H9 (cell line): ENCODE measurements at regions not wholly inside any gene's neighbourhood (a gene's known extent, or its start where the extent isn't known, plus 50 kb on each side); places are given as distances from the start of the nearest gene placed in this dataset.

Source experiments
- DNase-seq: peaks from one replicate; pipeline ENCODE4 v3.0.0-alpha.2; 2017
- H2AFZ ChIP-seq: one replicate; pipeline ENCODE4 v1.6.1; 2013; ENCODE audit warnings: mild to moderate bottlenecking, low read length, control low read depth, moderate library complexity
- H2AK5ac ChIP-seq: 2 replicates; pipeline ENCODE4 v1.6.1; 2013; ENCODE audit warnings: low read length, control low read depth, mixed read lengths; ENCODE audit not compliant: insufficient read length
- H2BK120ac ChIP-seq: one replicate; pipeline ENCODE4 v1.6.1; 2013; ENCODE audit warnings: low read depth, mild to moderate bottlenecking, low read length, control low read depth, inconsistent platforms; ENCODE audit not compliant: poor library complexity, severe bottlenecking
- H2BK12ac ChIP-seq: 2 replicates; pipeline ENCODE4 v1.6.1; 2013; ENCODE audit warnings: low read length, control low read depth, mixed read lengths, low read depth; ENCODE audit not compliant: insufficient read length
- H2BK15ac ChIP-seq: 2 replicates; pipeline ENCODE4 v1.6.1; 2013; ENCODE audit warnings: low read depth, low read length, control low read depth
- H2BK20ac ChIP-seq: one replicate; pipeline ENCODE4 v1.6.1; 2013; ENCODE audit warnings: low read depth, mild to moderate bottlenecking, low read length, control low read depth, inconsistent platforms; ENCODE audit not compliant: poor library complexity, severe bottlenecking
- H2BK5ac ChIP-seq: 2 replicates; pipeline ENCODE4 v1.6.1; 2013; ENCODE audit warnings: low read length, control low read depth, mixed read lengths; ENCODE audit not compliant: insufficient read length
- H3K14ac ChIP-seq: 2 replicates; pipeline ENCODE4 v1.6.1; 2013; ENCODE audit warnings: low read length, control low read depth; ENCODE audit not compliant: insufficient read depth
- H3K18ac ChIP-seq: 2 replicates; pipeline ENCODE4 v1.6.1; 2013; ENCODE audit warnings: low read depth, mild to moderate bottlenecking, mixed read lengths, low read length, control low read depth; ENCODE audit not compliant: insufficient read length
- H3K23ac ChIP-seq: 2 replicates; pipeline ENCODE4 v1.6.1; 2013; ENCODE audit warnings: low read length, control low read depth, mixed read lengths, low read depth; ENCODE audit not compliant: insufficient read length
- H3K23me2 ChIP-seq: 2 replicates; pipeline ENCODE4 v1.6.1; 2013; ENCODE audit warnings: low read depth, mild to moderate bottlenecking, mixed read lengths, low read length, control low read depth; ENCODE audit not compliant: insufficient read length, poor library complexity, severe bottlenecking
- H3K27ac ChIP-seq: 2 replicates; pipeline ENCODE4 v1.5.1; 2013; ENCODE audit warnings: low read length, control low read depth, mixed read lengths, low read depth; ENCODE audit not compliant: insufficient read length
- H3K27me3 ChIP-seq: 2 replicates; pipeline ENCODE4 v1.6.1; 2013; ENCODE audit warnings: low read length, control low read depth, inconsistent platforms; ENCODE audit not compliant: insufficient read depth
- H3K4ac ChIP-seq: 2 replicates; pipeline ENCODE4 v1.6.1; 2013; ENCODE audit warnings: low read depth, mild to moderate bottlenecking, control low read depth, inconsistent platforms, low read length, moderate library complexity
- H3K4me1 ChIP-seq: 2 replicates; pipeline ENCODE4 v1.6.1; 2013; ENCODE audit warnings: low read length, control low read depth, inconsistent platforms; ENCODE audit not compliant: insufficient read depth
- H3K4me2 ChIP-seq: 2 replicates; pipeline ENCODE4 v1.6.1; 2013; ENCODE audit warnings: low read length, control low read depth, mixed read lengths; ENCODE audit not compliant: insufficient read length, insufficient read depth
- H3K56ac ChIP-seq: 2 replicates; pipeline ENCODE4 v1.6.1; 2013; ENCODE audit warnings: low read depth, mild to moderate bottlenecking, mixed read lengths, low read length, control low read depth; ENCODE audit not compliant: insufficient read length
- H3K79me1 ChIP-seq: 2 replicates; pipeline ENCODE4 v1.6.1; 2013; ENCODE audit warnings: low read depth, mild to moderate bottlenecking, moderate library complexity, low read length, control low read depth, inconsistent platforms; ENCODE audit not compliant: insufficient read depth, poor library complexity, severe bottlenecking
- H3K79me2 ChIP-seq: 2 replicates; pipeline ENCODE4 v1.6.1; 2013; ENCODE audit warnings: low read length, control low read depth, inconsistent platforms; ENCODE audit not compliant: insufficient read depth
- H3K9ac ChIP-seq: 2 replicates; pipeline ENCODE4 v1.6.1; 2013; ENCODE audit warnings: low read length, control low read depth, mixed read lengths; ENCODE audit not compliant: insufficient read length; ENCODE audit errors: extremely low read depth
- H3K9me3 ChIP-seq: one replicate; pipeline ENCODE4 v1.6.1; 2013; ENCODE audit warnings: low read depth, low read length, inconsistent platforms; ENCODE audit not compliant: control insufficient read depth
- H3T11ph ChIP-seq: one replicate; pipeline ENCODE4 v1.6.1; 2013; ENCODE audit warnings: mild to moderate bottlenecking, low read length, control low read depth, inconsistent platforms
- H4K20me1 ChIP-seq: one replicate; pipeline ENCODE4 v1.6.1; 2013; ENCODE audit not compliant: control insufficient read depth, insufficient read length, insufficient read depth
- H4K5ac ChIP-seq: 2 replicates; pipeline ENCODE4 v1.6.1; 2013; ENCODE audit warnings: low read depth, mild to moderate bottlenecking, mixed read lengths, low read length, control low read depth; ENCODE audit not compliant: insufficient read length
- H4K8ac ChIP-seq: replicated peaks from 2 replicates; pipeline ENCODE4 v1.6.1; 2013; ENCODE audit warnings: low read length, control low read depth, mixed read lengths, low read depth; ENCODE audit not compliant: insufficient read length
- H4K91ac ChIP-seq: 2 replicates; pipeline ENCODE4 v1.6.1; 2013; ENCODE audit warnings: low read depth, mild to moderate bottlenecking, moderate library complexity, mixed read lengths, low read length, control low read depth; ENCODE audit not compliant: insufficient read length
- H3K27ac Mint-ChIP-seq, 3 experiments: 2 replicates in 2 of 3; 3 replicates in 1 of 3; pipeline ENCODE4 v1.8.0; 2020 to 2021; ENCODE audit warnings: mixed read lengths in 3 of 3, mild to moderate bottlenecking in 1 of 3, moderate library complexity in 1 of 3
- H3K27me3 Mint-ChIP-seq: 2 replicates; pipeline ENCODE4 v1.8.0; 2021; ENCODE audit warnings: low read depth, mild to moderate bottlenecking, moderate library complexity, mixed read lengths
- H3K36me3 Mint-ChIP-seq, 3 experiments: 2 replicates in 2 of 3; 3 replicates in 1 of 3; pipeline ENCODE4 v1.8.0; 2020 to 2021; ENCODE audit warnings: low read depth in 3 of 3, mixed read lengths in 3 of 3; ENCODE audit not compliant: insufficient read depth in 1 of 3
- H3K4me1 Mint-ChIP-seq, 2 experiments: 2 replicates each; pipeline ENCODE4 v1.8.0; 2020; ENCODE audit warnings: mixed read lengths in 2 of 2
- H3K4me3 Mint-ChIP-seq, 2 experiments: 2 replicates in 1 of 2; 3 replicates in 1 of 2; pipeline ENCODE4 v1.8.0; 2020 to 2021; ENCODE audit warnings: mild to moderate bottlenecking in 2 of 2, mixed read lengths in 2 of 2, moderate library complexity in 1 of 2
- H3K9me3 Mint-ChIP-seq, 2 experiments: 2 replicates in 1 of 2; 3 replicates in 1 of 2; pipeline ENCODE4 v1.8.0; 2020; ENCODE audit warnings: mild to moderate bottlenecking in 2 of 2, mixed read lengths in 2 of 2, moderate library complexity in 1 of 2
- CTCF ChIP-seq: fragments of 200-600 bp; sonication (generic); conservative IDR thresholded peaks from 3 replicates; pipeline ENCODE4 v1.8.0; 2021; ENCODE audit warnings: antibody characterized with exemption, mild to moderate bottlenecking

- no peak overlapping the region for H4K8ac ChIP-seq
- no peak overlapping the region for H2BK120ac ChIP-seq
- no peak overlapping the region for H2AK5ac ChIP-seq
- H2AFZ ChIP-seq = no peak overlapping the region
- H3K23me2 ChIP-seq = no peaks in the 10 kb centered on the region
- no peak overlapping the region for H3K4ac ChIP-seq
- no peak overlapping the region for H3K14ac ChIP-seq
- no peaks in the 10 kb centered on the region for H3K79me2 ChIP-seq
- Mint-ChIP-seq H3K27ac (no peak overlapping the region), H3K27me3 (no peaks in the 10 kb centered on the region), H3K4me1 (peaks cover 0 to 3% of the 10 kb centered on the region in 2 experiments; a peak in 1 of 4 replicates), H3K4me3 (no peak overlapping the region), H3K36me3 (no peaks in the 10 kb centered on the region), H3K9me3 (no peaks in the 10 kb centered on the region)
- no peaks in the 10 kb centered on the region for H3K79me1 ChIP-seq
- no peaks in the 10 kb centered on the region for H3K27me3 ChIP-seq
- H4K5ac ChIP-seq = no peak overlapping the region
- no peak overlapping the region for H3K56ac ChIP-seq
- no peak overlapping the region for H2BK20ac ChIP-seq
- no peak for TF ChIP-seq CTCF
- H3K9ac ChIP-seq = no peak overlapping the region
- no peaks in the 10 kb centered on the region for H4K20me1 ChIP-seq
- H2BK5ac ChIP-seq = no peak overlapping the region
- no peak overlapping the region for H2BK12ac ChIP-seq
- H3K23ac ChIP-seq = no peak overlapping the region
- no peaks in the 10 kb centered on the region for H3K4me1 ChIP-seq
- H3T11ph ChIP-seq = no peak overlapping the region
- no peak overlapping the region for H3K18ac ChIP-seq
- H3K27ac ChIP-seq = no peak overlapping the region
- no peak overlapping the region for H3K4me2 ChIP-seq
- H2BK15ac ChIP-seq = no peak overlapping the region
- DNase-seq = no peak
- no peaks in the 10 kb centered on the region for H3K9me3 ChIP-seq
- no peak overlapping the region for H4K91ac ChIP-seq
Measured at GRCh38 chr7:120097774-120098173, 175.2 kb upstream of the KCND2 start.
